ENCODE measurements at regions not wholly inside any gene's neighbourhood (a gene's known extent, or its start where the extent isn't known, plus 50 kb on each side); places are given as distances from the start of the nearest gene placed in this dataset.

- H3K36me3 ChIP-seq: no peaks in the 10 kb centered on the region
- no peak for TF ChIP-seq POLR2A (IDR thresholded peaks at IDR 0.05)
- TF ChIP-seq POLR2AphosphoS5 (IDR thresholded peaks at IDR 0.05): no peak
- no peak for TF ChIP-seq CTCF (IDR thresholded peaks at IDR 0.05 in 8 of 11, conservative IDR thresholded peaks at IDR 0.05 in 3 of 11)
- intact Hi-C loops (cut with DNase I; ENCODE audit: low total_unique reads): no loop called here
- no peaks in the 10 kb centered on the region for H3K27me3 ChIP-seq (replicated peaks in 1 of 7)
- 28 to 44% (median 35%) methylated on average over 2 of the region's 2 CpGs for WGBS, 5 donors
- H3K4me3 ChIP-seq: no peak overlapping the region
- H3K9me3 ChIP-seq: peaks cover 0 to 18% (median 11%) of the 10 kb centered on the region in 8 donors
- DNase-seq: no peak
- no peaks in the 10 kb centered on the region for H3K4me1 ChIP-seq
- no peak overlapping the region for H3K27ac ChIP-seq
These were observed 974.0 kb upstream of the CDH10 start for GRCh38 chr5:25618821-25619220.

- no peaks in the 10 kb centered on the region for H3K4me1 ChIP-seq
- WGBS, 5 donors: 89 to 96% (median 93%) methylated on average over 9 to 22 of the region's 22 CpGs
- H3K27ac ChIP-seq: no peak overlapping the region
- H3K36me3 ChIP-seq: no peaks in the 10 kb centered on the region
- H3K9me3 ChIP-seq: peaks cover 0 to 44% (median 25%) of the 10 kb centered on the region in 8 donors
- no peak for TF ChIP-seq POLR2A (IDR thresholded peaks at IDR 0.05)
- no peak for TF ChIP-seq POLR2AphosphoS5 (IDR thresholded peaks at IDR 0.05)
- TF ChIP-seq CTCF (IDR thresholded peaks at IDR 0.05 in 8 of 11, conservative IDR thresholded peaks at IDR 0.05 in 3 of 11): no peak
- no peak overlapping the region for H3K4me3 ChIP-seq
- no peak for DNase-seq
- no peaks in the 10 kb centered on the region for H3K27me3 ChIP-seq (replicated peaks in 1 of 7)
- intact Hi-C loops (cut with DNase I; ENCODE audit: low total_unique reads): no loop called here
These were observed 969.7 kb upstream of the CDH10 start for GRCh38 chr5:25614466-25614865.

GRCh38 chr5:25604681-25605080 lies 959.9 kb upstream of the CDH10 start:
- Histone ChIP-seq H3K4me3 (no peak overlapping the region), H3K4me1 (no peaks in the 10 kb centered on the region), H3K36me3 (no peaks in the 10 kb centered on the region), H3K27ac (no peak overlapping the region), H3K27me3 (replicated peaks in 1 of 7) (no peaks in the 10 kb centered on the region), H3K9me3 (peaks cover 0 to 54% (median 30%) of the 10 kb centered on the region in 8 donors)
- intact Hi-C loops (cut with DNase I; ENCODE audit: low total_unique reads): no loop called here
- no peak for DNase-seq
- TF ChIP-seq POLR2AphosphoS5 (IDR thresholded peaks at IDR 0.05) (no peak), POLR2A (IDR thresholded peaks at IDR 0.05) (no peak), CTCF (IDR thresholded peaks at IDR 0.05 in 8 of 11, conservative IDR thresholded peaks at IDR 0.05 in 3 of 11) (no peak)
- 71 to 88% (median 84%) methylated on average over 1 of the region's 1 CpG for WGBS, 5 donors

- H3K36me3 ChIP-seq: no peaks in the 10 kb centered on the region
- intact Hi-C loops (cut with DNase I; ENCODE audit: low total_unique reads): no loop called here
- peaks cover 0 to 23% (median 12%) of the 10 kb centered on the region in 8 donors for H3K9me3 ChIP-seq
- H3K27ac ChIP-seq: no peak overlapping the region
- no peak for DNase-seq
- WGBS, 5 donors: 57 to 67% (median 64%) methylated on average over 1 of the region's 1 CpG
- TF ChIP-seq POLR2AphosphoS5 (IDR thresholded peaks at IDR 0.05): no peak
- no peak for TF ChIP-seq CTCF (IDR thresholded peaks at IDR 0.05 in 8 of 11, conservative IDR thresholded peaks at IDR 0.05 in 3 of 11)
- no peak for TF ChIP-seq POLR2A (IDR thresholded peaks at IDR 0.05)
- H3K4me1 ChIP-seq: no peaks in the 10 kb centered on the region
- H3K4me3 ChIP-seq: no peak overlapping the region
- no peaks in the 10 kb centered on the region for H3K27me3 ChIP-seq (replicated peaks in 1 of 7)
These were observed 934.3 kb upstream of the CDH10 start for GRCh38 chr5:25579111-25579510.
